CD4-positive, alpha-beta T cell treated with Interleukin-4 for 4 hours (primary cell): ENCODE measurements at regions not wholly inside any gene's neighbourhood (a gene's known extent, or its start where the extent isn't known, plus 50 kb on each side); places are given as distances from the start of the nearest gene placed in this dataset.

ENCODE experiments used
- DNase-seq: peaks from one replicate; pipeline ENCODE4 v3.0.0-alpha.2; 2020

GRCh38 chr1:18535391-18536210 is 54.9 kb downstream of the KLHDC7A start:
- DNase-seq: no peak

GRCh38 chr1:18536356-18536755 is 55.6 kb downstream of the KLHDC7A start:
- no peak for DNase-seq

DNA sequence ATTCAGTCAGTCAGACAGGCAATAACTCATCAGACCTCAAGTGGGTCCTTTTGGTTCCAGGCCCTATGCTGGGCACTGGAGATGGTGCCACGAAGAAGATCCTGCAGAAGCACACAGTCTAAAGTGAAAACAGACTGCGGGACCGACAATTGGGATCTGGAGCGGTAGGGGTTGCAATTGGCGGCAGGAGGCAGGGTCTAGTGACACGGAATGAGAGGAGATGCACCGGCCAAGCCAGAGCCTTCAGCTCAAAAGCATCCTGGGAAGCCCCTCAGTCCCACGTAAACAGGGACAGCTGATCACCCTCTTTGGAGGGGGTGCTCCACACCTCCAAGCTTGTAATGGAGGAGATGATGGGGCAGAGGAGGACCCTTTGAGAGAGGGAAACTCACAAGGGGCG is 56.2 kb downstream of the KLHDC7A start:
- no peak for DNase-seq

DNA sequence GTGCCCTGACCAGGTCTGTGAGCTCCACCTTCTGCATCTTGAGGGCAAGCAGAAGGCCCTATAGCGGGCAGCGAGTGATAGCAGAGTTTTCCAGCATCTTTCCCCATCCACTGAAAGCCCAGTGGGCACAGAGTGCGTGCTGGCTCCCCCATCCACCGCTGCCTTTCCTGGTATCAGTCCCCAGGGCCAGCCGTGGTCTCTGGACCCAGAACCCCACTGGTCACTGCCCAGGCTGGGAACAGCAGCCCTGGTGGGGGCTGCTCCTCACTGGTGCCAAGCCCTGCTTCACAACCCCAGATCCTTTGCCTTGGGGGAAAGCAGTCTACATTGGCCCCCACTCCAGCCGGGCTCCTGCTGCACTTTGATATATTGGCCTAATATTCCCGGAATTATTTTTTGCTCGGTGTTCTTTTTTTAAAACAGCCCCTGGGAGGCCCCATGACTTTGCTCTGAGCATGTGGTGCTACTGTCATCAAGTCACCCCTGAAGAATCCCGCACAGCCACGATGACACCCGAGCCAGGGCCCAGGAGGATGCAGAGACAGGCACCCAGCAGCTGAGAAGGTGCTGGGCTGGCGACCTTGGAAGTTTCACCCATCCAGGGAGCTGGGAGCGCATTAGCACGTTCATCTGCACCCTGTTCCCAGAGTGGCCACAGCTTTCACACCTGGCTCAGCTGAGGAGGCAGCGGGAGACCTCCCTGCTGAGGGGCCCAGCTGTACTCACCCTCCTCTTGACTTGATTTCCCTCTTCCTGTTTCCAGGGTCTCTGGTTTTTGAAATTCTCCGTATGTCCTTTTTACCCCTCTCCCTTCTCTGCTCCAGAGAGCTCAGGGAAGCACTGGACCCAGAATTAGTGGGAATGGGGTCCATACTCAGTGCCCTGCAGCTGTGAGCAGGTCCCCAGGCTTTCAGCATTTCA is 56.9 kb downstream of the KLHDC7A start:
- DNase-seq: no peak

DNA sequence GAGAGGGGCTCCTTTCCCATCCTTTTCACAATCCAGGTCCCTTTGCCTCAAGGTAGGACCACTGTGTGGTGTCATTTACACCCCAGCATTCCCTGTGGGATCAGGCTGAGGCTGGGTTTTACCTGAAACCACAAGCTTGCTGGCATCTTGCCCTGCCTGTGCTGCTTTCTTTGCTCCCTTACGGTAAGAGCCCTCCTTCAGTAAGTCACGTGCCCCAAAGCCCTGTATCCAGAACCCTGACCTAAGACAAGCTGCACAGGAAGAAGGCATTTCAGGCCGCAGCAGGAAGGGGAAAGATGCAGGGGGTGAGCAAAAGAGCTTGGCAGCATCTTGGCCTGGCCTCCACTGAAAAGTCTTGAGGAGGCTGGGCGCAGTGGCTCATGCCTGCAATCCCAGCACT is 58.4 kb downstream of the KLHDC7A start:
- DNase-seq: no peak

DNA sequence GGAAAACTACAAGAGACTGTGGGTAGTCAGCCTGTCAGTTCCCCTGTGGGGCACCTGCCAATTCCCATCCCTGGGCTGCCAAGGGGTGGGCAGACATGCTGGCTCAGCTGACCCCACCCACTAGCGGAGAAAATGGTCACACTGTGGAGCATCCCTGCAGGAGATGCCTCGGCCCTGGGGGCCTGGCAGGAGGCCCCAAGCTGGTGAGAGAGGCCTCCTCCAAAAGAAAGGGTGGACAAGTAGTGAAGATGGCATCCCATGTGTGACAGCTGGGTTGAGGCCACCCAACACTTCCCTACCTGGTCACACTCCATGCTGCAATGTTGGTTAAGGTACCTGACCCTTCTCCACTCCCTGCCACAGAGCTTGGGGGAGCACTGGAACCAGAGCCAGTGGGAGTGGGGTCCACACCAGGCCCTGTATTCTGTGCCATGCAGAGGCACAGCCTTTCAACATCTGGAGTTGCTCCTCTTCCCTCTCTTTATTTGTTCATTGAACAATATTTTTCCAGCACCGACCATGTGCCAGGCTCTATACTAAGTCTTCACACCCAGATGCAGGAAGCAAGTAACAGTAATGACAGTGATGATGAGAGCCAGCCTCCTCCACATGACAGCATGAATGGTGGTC is 59.5 kb downstream of the KLHDC7A start:
- no peak for DNase-seq

DNA sequence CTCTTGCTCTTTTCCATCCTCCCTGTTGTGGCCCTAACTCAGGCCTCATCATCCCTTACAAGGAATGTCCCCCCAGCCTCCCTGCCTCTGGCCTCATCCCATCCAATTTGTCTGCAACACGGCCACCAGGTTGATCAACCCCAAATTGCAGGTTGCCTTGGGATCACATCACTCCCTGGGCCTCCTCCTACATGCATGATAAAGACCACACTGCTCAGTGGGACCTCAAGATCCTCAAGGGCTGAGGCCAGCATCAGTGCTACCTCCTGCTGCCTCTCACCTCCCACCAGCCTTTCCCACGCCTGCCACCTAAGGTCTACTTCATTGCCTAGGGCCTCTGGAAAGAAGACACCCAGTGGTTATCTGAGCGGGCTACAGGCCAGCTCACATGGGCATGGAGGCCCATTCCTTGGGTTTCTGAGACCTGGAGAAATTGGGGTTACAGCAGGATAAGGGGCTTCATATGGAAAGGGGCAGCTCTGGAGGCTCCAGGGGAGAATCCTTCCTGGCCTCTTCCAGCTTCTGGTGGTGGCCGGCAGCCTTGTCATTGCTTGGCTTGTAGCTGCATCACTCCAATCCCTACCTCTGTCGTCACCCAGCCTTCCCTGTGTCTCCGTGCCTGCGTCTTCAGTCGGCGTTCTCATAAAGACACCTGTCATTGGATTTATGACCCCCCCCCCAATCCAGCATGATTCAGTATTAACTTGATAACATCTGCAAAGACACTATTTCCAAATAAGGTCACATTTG is 60.5 kb downstream of the KLHDC7A start:
- DNase-seq: no peak

DNA sequence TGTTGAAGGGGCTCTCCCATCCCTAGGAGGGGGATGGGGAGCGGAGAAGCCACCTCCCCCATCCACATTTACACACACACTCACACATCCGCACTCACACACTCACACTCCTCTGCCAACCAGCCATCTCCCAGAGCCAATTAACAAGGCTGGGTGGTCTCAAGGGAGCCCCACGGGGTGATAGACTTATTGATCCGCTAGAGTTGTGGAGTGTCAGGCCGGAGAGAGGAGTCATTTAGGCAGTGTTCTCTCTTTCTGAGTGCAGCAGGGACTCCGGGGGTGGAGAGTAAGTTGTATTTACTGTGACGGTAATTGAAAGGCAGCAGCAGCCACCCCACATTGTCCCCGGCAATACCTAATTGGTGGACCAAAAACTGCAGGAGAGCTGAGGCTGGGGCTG is 61.6 kb downstream of the KLHDC7A start:
- no peak for DNase-seq

DNA sequence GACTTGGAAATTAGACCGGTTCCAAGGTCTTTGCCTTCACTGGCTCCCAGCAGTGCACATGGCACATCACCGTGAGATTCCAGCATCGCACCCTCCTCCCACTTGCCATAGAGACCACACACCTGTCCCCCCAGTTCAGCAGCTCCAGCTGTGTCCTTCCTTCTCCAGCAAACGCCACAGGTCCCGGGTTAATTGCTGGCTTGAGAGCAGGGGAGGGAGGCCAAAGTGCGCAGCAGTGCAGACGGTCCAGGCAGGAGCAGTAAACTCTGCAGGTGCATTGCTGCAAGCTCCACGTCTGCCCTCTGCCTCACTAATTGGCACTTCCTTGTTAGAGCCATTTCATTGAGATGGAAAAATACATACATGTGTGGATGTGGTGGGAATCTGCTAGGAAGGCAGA is 65.3 kb downstream of the KLHDC7A start:
- DNase-seq: no peak

GRCh38 chr1:18547460-18547859 is 66.7 kb downstream of the KLHDC7A start:
- DNase-seq: no peak

GRCh38 chr1:18548643-18549042 is 67.9 kb downstream of the KLHDC7A start:
- DNase-seq: no peak

GRCh38 chr1:18549106-18549505 is 68.4 kb downstream of the KLHDC7A start:
- no peak for DNase-seq

DNA sequence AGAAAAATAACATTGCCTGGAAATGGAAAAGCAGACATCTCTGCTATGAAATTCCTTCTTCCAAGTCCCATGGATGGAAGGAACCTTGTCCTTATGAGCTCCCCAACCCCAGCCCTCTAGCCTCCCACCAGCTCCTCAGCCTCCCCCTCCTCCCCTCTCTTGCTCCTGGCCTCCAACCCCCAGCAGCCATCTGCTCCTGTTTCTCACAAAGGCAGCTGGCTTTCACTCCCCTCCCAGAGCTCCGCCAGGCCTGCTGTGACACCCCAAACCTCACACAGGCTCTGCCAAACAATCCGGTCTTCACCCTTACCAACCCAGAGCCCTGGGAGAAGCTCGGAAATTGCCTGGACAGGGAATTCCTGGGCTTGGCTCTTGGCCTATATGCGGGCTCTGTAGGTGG is 69.2 kb downstream of the KLHDC7A start:
- no peak for DNase-seq

- no peak for DNase-seq
These were observed 71.9 kb downstream of the KLHDC7A start for GRCh38 chr1:18552631-18553030.

DNA sequence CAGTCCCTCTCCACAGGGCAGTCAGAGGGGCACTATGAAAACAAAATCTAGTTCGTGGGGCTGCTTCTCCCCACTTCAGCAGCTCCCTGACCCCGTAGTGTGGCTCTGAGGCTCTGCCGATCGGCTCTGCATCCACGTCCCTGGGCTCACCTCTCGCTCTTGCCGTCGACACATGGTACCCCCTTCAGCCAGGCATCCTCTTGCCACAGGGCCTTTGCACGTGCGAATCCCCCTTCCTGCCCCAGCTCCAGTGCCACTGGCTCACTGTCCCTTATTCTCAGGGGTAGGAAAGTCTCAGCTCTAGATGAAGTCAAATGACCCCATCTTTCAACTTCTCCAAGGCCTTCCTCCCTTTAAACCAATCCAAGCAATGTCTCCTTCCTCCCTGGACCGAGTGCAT is 72.7 kb downstream of the KLHDC7A start:
- DNase-seq: no peak

DNA sequence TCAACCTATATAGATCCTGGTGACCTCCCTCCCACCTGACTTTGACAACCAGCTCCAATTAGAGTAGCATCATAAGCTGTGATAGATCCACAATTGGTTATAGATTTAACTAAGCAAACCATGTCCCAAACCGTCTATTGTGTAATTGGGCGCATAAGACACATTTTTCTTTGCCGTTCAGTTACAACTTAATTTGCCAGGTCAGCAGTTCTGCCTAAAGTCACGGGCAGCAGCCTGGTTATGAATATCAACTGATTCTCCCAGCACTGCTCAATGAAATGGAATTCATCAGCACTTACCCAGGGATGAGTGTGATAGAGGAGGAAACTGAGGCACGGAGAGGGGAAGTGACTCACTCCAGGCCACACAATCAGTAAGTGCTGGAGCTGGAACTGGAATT is 73.4 kb downstream of the KLHDC7A start:
- DNase-seq: no peak

- no peak for DNase-seq
These were observed 73.9 kb downstream of the KLHDC7A start for GRCh38 chr1:18554597-18554996.

- no peak for DNase-seq
These were observed 74.3 kb downstream of the KLHDC7A start for GRCh38 chr1:18555036-18555435.

- no peak for DNase-seq
These were observed 74.3 kb upstream of the PAX7 start for GRCh38 chr1:18556364-18556763.

DNA sequence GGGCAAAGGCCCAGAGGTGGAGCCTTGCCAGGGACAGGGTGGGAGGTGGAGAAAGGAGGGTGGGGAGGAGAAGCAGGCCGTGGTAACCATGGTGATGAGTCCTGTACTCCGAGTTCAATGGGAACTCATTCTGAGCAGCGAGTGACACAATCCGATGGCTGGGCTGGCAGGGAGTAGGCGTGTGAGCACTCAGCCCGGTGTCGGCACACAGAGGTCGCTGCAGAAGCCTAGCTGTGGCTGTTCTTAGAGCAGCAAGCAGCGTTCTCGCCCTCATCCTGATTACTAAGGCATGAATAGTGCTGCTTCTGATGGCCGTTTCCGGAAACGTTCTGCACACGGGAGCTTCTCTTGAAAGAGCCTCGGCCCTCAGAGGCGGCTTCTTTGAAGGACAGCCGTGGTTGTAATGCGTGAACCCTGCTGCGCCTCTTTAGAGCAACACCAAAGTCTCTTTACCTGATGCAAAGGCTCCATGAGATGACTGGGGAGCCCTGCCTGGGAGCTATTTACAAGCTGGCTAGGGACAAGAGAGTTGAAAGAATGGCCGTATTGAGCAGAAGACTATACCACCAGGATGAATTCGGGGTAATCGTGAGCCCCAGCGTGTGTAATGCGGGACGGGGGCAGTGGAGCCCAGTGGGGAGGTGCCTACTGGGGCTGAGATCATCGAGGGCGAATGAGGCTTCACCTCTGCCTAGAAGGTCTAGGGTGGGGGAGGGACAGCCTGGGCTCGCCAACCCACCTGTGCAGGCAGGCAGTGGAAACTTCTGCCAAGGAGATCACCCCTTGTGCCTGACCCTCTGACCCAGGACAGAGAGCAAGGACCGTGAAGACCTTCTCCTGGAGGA is 72.8 kb upstream of the PAX7 start:
- DNase-seq: no peak

DNA sequence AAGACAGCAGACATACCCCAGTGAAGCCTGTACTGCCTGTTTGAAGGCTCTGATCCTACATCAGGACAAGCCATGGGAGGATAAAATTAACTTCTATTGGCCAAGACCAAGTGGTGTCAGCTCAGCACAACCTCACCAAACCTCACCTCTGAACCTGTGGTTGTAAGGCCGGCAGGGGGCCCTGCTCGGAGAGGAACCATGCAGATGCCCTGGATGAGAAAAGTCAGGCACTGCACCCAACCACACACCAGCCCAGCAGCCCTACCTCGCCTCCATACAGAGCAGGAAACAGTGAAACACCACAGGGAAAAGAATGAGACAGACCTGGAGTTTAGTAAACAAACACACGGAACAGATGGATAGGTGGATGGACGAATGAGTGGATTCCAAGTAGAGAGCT is 70.0 kb upstream of the PAX7 start:
- no peak for DNase-seq

- no peak for DNase-seq
These were observed 68.7 kb upstream of the PAX7 start for GRCh38 chr1:18561967-18562366.
